ENCODE measurements at regions not wholly inside any gene's neighbourhood (a gene's known extent, or its start where the extent isn't known, plus 50 kb on each side); places are given as distances from the start of the nearest gene placed in this dataset.

DNA sequence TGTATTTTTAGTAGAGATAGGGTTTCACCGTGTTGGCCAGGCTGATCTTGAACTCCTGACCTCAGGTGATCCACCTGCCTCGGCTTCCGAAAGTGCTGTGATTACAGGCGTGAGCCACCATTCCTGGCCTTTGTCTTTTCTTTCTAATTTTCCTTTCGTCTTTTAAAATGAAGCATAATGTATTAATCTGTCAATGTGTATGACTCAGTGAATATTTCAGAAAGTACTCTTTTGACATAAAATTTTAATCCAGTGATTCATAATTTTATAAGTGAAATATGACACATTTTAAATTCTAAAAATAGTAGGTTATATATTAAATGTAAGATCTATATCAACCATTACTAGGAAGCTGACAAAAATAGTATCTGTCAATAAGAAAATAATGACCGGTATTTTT, 1059.0 kb upstream of the PRMT6 start:
- no peak for TF ChIP-seq POLR2AphosphoS5 (IDR thresholded peaks at IDR 0.05; ENCODE audit: low read depth, low read length)
- no peak for TF ChIP-seq POLR2A (IDR thresholded peaks at IDR 0.05; ENCODE audit: low read depth, low read length)
